ENCODE measurements at regions not wholly inside any gene's neighbourhood (a gene's known extent, or its start where the extent isn't known, plus 50 kb on each side); places are given as distances from the start of the nearest gene placed in this dataset.

- DNase-seq = no peak
- Mint-ChIP-seq H3K27ac (ENCODE audit: unreplicated experiment) (no peak overlapping the region), H3K9me3 (ENCODE audit: low read depth, unreplicated experiment) (no peaks in the 10 kb centered on the region), H3K4me1 (ENCODE audit: low read depth, unreplicated experiment) (peaks cover under 1% of the 10 kb centered on the region), H3K36me3 (ENCODE audit: insufficient read depth, unreplicated experiment) (no peaks in the 10 kb centered on the region), H3K27me3 (ENCODE audit: unreplicated experiment) (no peaks in the 10 kb centered on the region), H3K4me3 (ENCODE audit: low read depth, unreplicated experiment) (no peak overlapping the region)
- intact Hi-C loops (cut with micrococcal nuclease; ENCODE audit: unreplicated experiment) = no loop called here
- CTCF ChIA-PET = no interaction called here
- BruUV-seq (replicated peaks) = no TSS peak
- no peak for TF ChIP-seq CTCF (IDR thresholded peaks at IDR 0.05; ENCODE audit: unreplicated experiment)
These were observed 159.9 kb downstream of the ZNF365 start for GRCh38 chr10:62534031-62534430.

- CTCF ChIA-PET = no interaction called here
- Mint-ChIP-seq H3K4me1 (ENCODE audit: low read depth, unreplicated experiment) (no peaks in the 10 kb centered on the region), H3K4me3 (ENCODE audit: low read depth, unreplicated experiment) (no peak overlapping the region), H3K27me3 (ENCODE audit: unreplicated experiment) (no peaks in the 10 kb centered on the region), H3K36me3 (ENCODE audit: insufficient read depth, unreplicated experiment) (no peaks in the 10 kb centered on the region), H3K27ac (ENCODE audit: unreplicated experiment) (no peak overlapping the region), H3K9me3 (ENCODE audit: low read depth, unreplicated experiment) (no peaks in the 10 kb centered on the region)
- no peak for TF ChIP-seq CTCF (IDR thresholded peaks at IDR 0.05; ENCODE audit: unreplicated experiment)
- intact Hi-C loops (cut with micrococcal nuclease; ENCODE audit: unreplicated experiment) = no loop called here
- DNase-seq = no peak
- no TSS peak for BruUV-seq (replicated peaks)
These were observed 164.4 kb downstream of the ZNF365 start for GRCh38 chr10:62538606-62539005.

GRCh38 chr10:62540389-62540788 lies 166.2 kb downstream of the ZNF365 start:
- intact Hi-C loops (cut with micrococcal nuclease; ENCODE audit: unreplicated experiment) = no loop called here
- TF ChIP-seq CTCF (IDR thresholded peaks at IDR 0.05; ENCODE audit: unreplicated experiment) = no peak
- H3K27me3 Mint-ChIP-seq (ENCODE audit: unreplicated experiment) = no peaks in the 10 kb centered on the region
- no peaks in the 10 kb centered on the region for H3K9me3 Mint-ChIP-seq (ENCODE audit: low read depth, unreplicated experiment)
- no peak for DNase-seq
- CTCF ChIA-PET = interaction anchor here (0.6 kb wide), 1 partner anchor 20 kb away, joined by 3 read pairs; no protein-coding TSS in a partner anchor
- no peak overlapping the region for H3K27ac Mint-ChIP-seq (ENCODE audit: unreplicated experiment)
- no TSS peak for BruUV-seq (replicated peaks)
- H3K4me1 Mint-ChIP-seq (ENCODE audit: low read depth, unreplicated experiment) = no peaks in the 10 kb centered on the region
- no peaks in the 10 kb centered on the region for H3K36me3 Mint-ChIP-seq (ENCODE audit: insufficient read depth, unreplicated experiment)
- no peak overlapping the region for H3K4me3 Mint-ChIP-seq (ENCODE audit: low read depth, unreplicated experiment)

GRCh38 chr10:62541811-62542210 lies 167.6 kb downstream of the ZNF365 start:
- H3K4me3 Mint-ChIP-seq (ENCODE audit: low read depth, unreplicated experiment) = no peak overlapping the region
- no peaks in the 10 kb centered on the region for H3K36me3 Mint-ChIP-seq (ENCODE audit: insufficient read depth, unreplicated experiment)
- H3K9me3 Mint-ChIP-seq (ENCODE audit: low read depth, unreplicated experiment) = no peaks in the 10 kb centered on the region
- H3K27ac Mint-ChIP-seq (ENCODE audit: unreplicated experiment) = no peak overlapping the region
- no peaks in the 10 kb centered on the region for H3K27me3 Mint-ChIP-seq (ENCODE audit: unreplicated experiment)
- H3K4me1 Mint-ChIP-seq (ENCODE audit: low read depth, unreplicated experiment) = no peaks in the 10 kb centered on the region
- intact Hi-C loops (cut with micrococcal nuclease; ENCODE audit: unreplicated experiment) = no loop called here
- BruUV-seq (replicated peaks) = no TSS peak
- no peak for TF ChIP-seq CTCF (IDR thresholded peaks at IDR 0.05; ENCODE audit: unreplicated experiment)
- CTCF ChIA-PET = no interaction called here
- DNase-seq = no peak

Measured in Calu3 (cell line).